GDM1 (cell line): ENCODE measurements at regions not wholly inside any gene's neighbourhood (a gene's known extent, or its start where the extent isn't known, plus 50 kb on each side); places are given as distances from the start of the nearest gene placed in this dataset.
"Not testable (repeated sequence)": the region's sequence is repeated elsewhere in the genome, so short reads cannot be mapped to it uniquely, and the experiment has no call there.

Experiments used
- DNase-seq: peaks from one replicate; lab custom pipeline; 2025; lab: John Stamatoyannopoulos, UW

- DNase-seq: not testable (repeated sequence)
Measured at GRCh38 chr17:14423156-14423555, 122.3 kb downstream of the HS3ST3B1 start.

DNA sequence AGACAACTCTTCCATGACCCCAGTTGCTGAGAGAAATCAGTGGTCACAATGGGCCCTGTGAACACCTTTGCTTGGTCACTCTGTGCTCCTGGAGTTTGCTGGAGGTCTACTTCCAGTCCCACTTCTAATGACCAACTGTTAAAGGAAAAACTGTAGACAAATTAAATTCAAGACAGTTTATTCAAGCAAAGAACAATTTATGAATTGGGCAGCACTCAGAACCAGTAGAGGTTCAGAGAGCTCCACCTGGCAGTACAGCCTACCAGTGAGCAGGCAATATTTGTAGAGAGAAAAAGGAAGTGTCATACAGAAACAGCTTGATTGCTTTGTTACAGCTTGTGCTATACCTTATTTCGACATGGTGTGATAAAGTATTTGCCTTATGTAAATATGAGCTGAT lies 116.5 kb downstream of the HS3ST3B1 start:
- DNase-seq: no peak

GRCh38 chr17:14409292-14409691 lies 108.4 kb downstream of the HS3ST3B1 start:
- no peak for DNase-seq

DNA sequence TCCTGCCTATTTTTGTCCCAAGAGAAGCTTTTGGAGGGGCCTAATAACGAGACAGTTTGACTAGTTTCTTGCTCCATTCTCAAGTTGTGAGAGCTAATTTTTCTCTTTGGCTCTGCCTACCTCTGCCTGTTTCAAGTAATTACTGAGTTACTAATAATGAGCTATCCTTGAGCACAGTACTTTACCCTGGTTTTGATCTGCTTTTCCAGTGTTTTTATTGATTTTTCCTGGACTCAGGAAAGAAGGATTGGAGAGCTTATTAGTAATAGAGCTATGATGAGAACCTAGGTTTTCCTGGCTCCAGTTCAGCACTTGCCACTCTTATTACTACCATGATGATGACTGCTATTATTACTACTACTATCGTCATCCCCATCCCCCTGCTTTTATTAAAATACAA lies 106.7 kb downstream of the HS3ST3B1 start:
- no peak for DNase-seq

- DNase-seq: no peak
Measured at GRCh38 chr17:14405189-14405588, 104.3 kb downstream of the HS3ST3B1 start.
